ENCODE measurements at regions not wholly inside any gene's neighbourhood (a gene's known extent, or its start where the extent isn't known, plus 50 kb on each side); places are given as distances from the start of the nearest gene placed in this dataset.

DNA sequence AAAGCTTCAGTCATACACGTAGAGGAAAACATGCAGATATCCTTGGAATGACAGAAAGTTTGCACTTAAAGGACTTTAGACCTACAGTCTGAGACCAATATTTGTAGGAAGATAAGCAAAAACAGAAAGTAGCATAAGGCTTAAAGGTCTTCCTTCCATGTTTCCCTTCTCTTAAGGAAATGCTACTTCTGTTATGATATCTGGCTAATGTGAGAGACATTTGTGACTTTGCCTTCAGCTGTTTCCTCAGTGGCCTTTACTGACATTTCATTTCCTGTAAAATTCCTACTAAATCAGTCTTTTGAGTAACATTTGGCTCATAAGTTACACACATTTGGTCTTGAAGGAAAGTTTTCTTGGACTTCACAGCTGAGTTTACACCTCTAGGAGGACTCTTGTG is 713.4 kb downstream of the TBC1D32 start:
- DNase-seq, result no peak

DNA sequence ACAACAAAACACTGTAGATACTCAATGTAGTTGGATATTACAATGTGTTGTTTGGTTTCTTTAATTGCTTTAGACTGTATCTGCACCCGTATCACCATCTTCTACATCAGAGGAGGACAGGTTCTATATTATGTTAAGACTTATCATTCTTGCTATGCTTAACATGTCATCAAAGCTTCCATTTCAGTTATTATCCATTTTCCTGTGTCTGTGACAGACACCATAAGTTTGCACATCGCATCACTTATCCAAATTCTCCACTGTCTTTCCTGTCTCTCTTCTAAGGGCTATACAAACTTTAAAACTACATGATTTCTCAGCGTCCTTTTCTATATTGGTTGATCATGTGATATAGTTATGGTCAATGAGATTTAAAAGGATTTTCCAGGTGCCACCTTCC is 719.0 kb downstream of the TBC1D32 start:
- no peak for DNase-seq

DNA sequence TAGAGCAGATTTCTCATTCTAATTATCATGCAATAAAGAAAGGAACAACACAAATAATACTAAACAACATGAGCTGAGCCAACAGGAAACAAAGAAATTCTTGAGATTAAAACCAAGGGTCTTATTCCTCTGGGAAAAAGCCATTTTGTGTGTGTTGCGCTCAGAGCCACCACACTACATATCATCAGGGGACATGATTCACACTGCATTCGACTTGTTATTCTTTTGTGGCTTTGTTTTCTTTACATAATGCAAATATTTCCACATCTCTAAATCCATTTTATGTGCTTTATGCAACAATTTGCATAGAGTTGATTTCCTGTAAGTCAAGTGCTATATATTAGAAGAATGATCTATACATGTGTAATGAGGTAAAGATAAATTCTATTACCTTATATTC is 719.6 kb downstream of the TBC1D32 start:
- peak; percentile 58 for DNase-seq

DNA sequence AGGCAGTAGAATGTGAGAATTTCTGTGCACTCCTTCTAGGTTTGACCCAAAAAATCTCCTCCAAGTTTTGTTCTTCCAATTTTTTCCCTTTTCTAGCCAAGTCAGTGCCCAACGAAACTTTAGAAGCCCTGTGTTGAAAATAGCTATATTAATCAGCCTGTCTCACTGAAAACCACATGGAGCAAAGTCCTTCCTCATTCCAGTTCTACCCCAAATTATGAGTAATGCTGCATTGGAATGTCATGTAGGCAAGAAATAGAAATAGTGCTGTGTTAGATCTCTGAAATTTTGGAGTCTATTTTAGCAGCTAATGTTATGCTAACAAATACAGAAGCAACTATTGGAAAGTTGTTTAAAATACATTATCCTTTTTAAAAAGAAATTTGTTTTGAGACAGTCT is 725.5 kb downstream of the TBC1D32 start:
- peak; percentile 89 for DNase-seq

DNA sequence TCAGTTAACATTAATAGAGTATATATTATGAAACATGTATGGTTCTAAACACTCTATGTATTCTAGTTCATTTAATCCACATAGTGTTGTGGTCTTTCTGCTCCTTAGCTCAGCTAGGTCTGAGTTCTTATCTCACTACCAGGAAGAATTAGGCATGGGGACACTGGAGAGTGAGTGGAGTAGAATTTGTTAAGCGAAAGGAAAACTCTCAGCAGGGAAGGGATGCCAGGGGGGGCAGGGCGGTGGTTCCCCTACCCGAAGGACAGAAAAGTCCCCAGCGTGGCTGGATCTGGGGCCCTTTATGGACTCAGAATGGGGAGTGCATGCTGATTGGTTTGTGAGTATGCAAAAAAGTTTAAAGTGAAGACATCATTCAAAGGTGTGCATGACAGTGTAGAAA is 727.5 kb downstream of the TBC1D32 start:
- no peak for DNase-seq

DNA sequence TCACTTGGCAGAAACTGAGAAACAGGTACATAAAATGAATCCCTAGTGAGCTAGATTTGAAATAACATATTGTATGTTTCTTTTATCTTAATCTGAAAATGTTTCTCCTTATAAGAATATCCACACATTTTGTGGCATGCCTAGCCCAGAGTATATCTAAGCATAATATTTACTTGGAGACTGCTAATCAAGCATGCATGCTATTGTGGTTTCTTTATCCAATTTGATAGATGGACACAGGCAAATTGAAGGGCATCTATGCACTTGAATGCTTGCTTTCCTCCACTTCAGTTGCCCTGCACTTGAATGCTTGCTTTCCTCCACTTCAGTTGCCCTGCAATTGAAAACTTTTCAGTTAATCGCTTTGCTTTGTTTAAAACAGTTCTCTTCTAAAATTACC is 729.8 kb downstream of the TBC1D32 start:
- peak; percentile 12 for DNase-seq

DNA sequence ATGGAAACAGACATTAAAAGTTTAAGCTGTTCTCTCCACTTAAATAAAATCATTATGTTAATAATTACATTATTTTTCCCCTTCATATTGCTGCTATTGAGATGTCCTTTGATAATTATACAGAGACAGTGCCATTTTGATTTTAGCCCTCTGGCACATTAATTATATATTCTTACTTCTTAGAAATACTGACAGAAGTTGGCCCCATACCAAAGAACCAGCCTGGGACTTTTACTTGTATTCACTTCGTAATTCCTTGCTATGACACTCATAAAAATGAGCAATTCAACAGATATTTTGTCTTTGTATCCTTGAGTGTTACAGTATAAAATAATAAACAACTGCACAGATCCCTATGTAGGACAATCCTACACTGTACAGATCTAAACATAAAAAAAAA is 743.7 kb downstream of the TBC1D32 start:
- DNase-seq, result peak; percentile 28

DNA sequence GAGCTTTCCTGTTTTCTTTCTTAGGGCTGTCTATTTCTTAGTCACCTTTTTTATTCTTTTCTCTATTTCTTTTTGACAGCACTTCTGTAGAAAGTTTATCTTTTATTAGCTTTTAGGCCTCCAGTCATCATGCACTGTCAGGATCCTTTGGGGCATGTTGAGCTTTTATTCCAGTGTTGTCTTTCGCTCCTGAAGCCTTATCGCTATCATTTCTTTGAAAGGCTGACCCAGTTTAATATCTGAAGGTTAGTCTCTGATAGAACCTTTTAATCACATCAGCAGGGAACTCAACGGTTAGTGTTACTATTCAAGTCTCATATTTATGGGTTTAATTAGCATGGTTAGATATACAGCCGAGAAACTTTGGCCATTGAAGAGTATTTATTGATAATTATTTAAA is 745.9 kb downstream of the TBC1D32 start:
- no peak for DNase-seq

DNA sequence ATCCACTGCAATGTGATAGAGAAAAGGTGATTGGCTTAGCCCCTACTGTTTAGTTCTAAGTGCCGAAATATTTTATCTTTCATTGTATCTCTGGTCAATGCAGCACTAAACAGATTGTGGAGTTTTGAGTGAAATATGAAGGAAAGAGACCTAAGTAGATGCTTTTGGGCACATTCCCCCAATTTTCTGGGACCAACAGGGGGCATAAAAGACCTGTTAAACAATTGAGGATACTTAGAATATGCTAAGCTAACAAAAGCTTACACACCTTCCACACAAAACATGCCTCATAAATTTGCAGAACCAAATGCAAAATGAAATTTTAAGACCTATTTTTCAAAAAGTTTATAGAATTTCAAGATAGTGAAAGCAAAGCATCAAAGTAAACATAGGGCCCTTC is 746.9 kb downstream of the TBC1D32 start:
- no peak for DNase-seq

DNA sequence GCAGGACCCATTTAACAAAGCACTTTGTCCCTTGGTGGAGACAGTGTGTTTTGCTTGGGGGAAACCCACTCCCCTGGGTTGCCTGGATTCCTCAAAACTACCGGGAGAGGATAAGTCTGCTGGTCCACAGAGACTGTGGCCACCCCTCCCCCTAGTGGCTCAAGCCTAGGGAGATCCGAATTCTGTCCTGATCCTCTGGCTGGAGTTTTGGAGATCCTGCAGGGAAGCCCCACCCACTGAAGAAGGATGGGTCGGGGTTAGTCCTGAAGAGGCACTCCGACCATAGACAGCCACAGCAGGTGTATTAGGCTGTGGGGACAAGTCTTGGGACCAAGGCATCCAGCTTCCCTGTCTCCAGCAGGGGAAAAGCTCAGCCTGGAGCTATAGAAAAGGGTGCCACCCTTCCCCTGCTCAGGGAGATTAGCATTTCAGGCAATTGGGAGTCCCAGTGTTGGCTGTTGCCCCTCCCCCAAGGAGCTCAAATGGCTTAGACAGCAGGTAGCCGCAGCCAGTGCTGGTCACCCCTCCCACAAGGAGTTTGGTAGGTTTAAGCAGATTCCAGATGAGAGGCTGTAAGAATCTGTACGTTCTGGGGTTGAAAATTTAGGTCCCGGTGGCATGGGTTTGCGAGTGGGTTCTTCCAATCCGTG is 750.0 kb downstream of the TBC1D32 start:
- no peak for DNase-seq

DNA sequence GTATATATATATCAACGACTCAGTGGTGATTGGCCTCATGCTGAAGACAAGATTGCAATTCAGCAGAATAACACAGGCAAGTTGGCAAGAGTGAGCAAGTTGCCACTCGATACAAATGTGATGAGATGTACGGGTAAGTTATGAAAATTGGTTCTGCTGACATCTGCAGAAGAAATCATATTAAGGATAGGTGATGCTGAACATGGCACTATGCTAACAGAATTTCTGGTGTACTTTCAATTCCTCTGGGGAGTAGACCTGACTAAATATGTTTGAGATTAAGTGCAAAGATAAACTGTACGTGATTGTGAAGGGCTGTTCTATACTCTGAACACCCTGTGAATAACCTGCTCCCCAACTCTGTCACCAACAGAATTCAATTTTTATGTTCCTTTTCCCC is 758.2 kb downstream of the TBC1D32 start:
- no peak for DNase-seq

DNA sequence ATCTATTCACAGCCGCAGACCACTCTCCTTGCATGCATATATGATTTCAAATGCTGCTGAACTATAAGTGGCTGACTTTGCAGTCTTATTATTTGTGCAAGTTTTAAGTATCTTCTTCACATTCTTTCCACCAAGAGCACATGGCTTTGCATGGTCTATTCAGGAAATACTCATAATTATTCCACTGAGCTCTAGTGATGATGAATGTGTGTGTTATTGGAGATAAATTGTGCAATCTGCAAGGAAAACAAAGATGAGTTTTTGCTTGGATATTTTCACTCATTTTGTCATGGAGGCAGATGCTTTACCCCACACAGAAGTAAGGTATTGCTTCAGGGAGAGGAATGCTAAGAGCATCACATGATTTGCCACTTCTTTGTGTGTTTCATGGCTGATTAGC is 764.6 kb downstream of the TBC1D32 start:
- peak; percentile 60 for DNase-seq

DNA sequence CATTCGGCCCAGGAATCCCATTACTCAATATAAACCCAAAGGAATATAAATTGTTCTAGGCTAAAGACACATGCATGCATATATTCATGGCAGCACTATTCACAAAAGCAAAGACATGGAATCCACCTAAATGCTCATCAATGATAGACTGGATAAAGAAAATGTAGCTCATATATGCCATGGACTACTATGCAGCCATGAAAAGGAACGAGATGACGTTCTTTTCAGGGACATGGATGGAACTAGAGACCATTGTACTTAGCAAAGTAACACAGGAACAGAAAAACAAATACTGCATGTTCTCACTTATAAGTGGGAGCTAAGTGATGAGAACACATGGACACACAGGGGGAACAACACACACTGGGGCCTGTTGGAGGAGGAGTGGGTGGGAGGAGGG is 769.5 kb downstream of the TBC1D32 start:
- no peak for DNase-seq

DNA sequence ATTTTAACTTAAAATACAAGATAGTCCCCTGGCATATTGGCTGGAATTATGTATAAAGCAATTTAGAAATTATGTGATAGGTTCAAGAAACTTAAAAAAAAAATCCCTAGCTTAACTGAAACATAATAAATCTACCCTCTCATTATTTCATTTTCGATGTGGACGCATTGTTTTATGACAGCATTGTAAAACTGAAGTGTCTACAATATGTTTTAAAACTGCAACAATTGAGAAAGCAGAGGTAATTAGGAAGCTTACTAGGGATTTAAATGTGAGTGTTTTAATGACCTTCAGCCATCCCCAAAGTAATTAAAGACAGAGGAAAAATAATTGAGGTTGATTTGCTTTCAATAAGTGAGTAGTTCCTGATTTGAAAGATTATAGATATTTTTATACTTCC is 776.0 kb downstream of the TBC1D32 start:
- no peak for DNase-seq

DNA sequence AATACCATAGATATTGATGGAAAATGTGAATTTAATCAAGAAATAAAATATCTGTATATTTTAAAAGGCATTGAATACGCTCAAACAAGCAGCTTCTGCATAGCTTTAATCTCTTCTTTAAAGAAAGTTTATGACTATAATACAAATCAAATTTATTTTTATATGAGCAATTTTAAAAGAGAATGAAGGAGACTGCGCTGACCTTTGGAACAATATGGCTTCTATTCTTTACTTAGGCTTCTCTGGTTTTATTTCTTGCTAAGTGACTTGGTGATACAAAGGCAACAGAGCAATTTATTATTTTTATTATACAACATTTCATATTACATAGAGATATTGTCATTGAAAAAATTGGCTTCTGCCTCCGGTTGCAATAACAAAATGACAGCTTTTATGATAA is 776.7 kb downstream of the TBC1D32 start:
- no peak for DNase-seq

DNA sequence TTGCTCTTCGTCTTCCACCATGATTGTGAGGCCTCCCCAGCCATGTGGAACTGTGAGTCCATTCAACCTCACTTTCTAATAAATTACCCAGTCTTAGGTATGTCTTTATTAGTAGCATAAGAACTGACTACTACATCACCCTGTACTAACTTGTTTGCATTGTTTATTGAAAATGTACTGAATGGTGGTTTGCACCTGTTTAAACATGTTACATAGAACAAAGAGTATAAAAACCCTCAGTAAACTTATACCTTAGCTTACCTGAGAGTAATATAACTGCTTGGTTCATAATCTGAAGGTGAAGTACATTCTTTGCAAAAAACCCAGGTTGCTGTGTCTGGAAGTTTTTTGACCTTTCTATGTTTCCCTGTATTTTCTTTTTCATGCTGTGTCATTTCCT is 777.8 kb downstream of the TBC1D32 start:
- DNase-seq, result no peak

DNA sequence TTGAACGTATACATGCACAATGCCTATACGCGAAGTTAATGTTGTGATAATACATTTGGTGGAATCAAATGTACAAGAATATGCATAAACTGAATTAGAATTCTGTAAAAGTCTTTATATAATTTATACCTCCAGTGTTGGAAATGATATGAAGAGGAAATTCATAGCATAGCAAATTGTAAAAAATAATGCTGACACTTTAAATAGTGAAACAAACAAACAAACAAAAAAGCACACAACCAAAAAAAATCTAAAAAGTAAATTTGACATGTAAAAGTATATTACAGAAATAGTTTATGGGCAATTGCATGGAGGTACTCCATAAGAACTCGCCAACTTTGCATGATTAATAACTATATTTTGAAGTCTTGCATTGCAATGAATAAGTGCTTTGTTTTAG is 780.9 kb downstream of the TBC1D32 start:
- DNase-seq, result no peak

DNA sequence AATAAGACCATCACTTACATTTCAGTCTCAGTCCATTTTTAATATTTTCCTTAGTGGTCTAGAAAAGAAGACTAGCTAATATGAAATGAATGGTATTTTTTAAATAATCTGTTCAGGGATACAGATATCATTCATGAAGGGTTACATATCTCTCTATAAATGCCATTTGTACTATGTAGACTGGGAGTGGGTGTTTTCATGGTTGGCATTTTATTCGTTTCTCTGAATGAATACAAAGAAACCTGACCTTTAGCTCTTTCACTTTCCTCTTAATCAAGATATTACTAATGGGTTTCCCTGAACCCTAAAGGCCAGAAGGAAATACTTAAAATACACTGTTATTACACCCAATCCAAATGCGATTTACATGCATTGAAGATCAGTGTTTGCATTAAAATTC is 788.9 kb downstream of the TBC1D32 start:
- no peak for DNase-seq

DNA sequence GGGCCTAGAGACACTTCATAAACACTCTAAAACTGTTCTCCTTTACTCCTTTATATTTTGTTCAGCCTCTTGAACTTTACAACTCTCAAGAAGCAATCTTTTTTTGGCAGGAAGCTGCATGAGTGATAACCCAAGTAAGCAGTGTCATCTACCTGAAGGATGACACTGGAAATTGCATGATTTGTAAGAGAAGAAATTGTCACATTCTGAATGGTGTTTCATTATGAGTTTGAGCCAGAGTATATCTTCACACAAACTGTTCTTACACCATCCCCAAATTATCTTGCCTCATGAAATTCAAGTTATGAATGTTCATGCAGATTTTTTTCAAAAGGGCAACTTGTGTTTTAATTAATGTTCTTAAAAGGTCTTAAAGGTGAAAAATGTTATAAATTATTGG is 799.3 kb downstream of the TBC1D32 start:
- no peak for DNase-seq

DNA sequence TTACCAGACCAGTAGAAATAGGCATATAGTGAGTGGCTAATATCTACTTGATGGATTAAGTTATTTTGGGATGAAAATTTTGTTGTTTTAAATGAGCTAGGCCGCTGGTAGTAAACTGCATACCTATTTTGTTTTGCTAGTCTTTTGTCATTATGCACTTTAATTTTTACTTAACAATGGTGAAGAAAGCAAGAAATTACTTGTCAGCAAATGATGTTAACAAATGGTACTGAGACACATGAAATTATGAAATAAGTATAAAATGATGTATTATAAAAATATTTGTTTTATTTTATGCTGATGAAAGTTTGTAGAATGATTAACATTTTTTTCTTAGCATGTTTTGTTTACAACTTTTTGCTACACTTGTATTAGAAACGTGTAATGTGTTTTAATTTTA is 807.7 kb downstream of the TBC1D32 start:
- no peak for DNase-seq

DNA sequence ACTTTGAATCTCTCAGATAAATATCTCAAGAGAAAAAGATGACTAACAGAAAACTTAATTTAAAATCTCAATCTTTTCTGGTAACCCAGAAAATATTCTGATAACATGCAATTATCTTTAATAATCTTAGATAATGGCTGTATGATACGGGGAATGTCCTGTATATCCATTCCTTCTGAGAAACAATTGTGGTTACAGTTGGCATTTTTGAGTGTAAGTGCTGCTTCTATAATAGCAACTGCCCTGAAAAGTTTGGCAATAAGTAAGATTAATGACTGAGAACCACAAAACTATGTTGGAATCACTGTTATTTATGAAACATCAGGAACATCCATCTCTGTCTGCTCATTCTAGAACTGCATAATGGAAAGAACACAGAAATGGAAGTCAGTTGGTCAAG is 819.7 kb downstream of the TBC1D32 start:
- no peak for DNase-seq

DNA sequence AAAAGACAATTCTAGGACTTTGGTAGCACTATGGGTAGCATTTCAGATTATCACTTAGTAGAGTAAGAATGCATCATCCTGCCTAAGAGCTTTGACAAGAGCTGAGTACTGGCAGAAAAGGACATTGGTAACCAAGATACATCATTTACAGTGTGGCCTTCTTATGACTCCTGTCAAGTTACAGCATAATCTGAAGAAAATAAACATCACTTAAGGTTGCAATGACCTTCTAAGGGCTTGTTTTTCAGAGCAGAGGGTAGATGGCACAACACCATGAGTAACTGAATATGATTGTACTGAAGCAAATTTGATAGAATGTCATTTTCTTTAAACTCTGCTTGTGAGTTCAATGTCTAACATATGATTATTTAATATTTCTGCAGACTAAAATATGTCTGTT is 822.6 kb downstream of the TBC1D32 start:
- DNase-seq, result no peak

DNA sequence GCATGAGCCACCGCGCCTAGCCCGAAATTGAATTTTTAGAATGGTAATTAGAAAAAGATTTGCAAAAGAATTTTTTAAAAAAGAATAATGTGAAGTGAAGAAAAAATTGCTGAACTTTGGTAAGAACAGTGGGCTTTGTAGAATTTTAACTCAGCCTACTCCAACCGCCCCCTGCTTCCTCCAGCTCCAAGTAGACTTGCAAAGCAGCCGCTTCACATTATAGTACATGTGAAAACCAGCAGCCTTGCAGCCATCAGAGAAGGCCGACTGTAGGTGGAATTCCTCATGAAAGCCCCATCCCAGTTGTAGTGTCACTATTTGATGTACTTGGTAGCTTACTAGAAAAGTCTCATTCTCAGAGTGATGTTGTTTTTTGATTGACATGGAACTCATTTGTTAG is 835.6 kb downstream of the TBC1D32 start:
- DNase-seq, result no peak

DNA sequence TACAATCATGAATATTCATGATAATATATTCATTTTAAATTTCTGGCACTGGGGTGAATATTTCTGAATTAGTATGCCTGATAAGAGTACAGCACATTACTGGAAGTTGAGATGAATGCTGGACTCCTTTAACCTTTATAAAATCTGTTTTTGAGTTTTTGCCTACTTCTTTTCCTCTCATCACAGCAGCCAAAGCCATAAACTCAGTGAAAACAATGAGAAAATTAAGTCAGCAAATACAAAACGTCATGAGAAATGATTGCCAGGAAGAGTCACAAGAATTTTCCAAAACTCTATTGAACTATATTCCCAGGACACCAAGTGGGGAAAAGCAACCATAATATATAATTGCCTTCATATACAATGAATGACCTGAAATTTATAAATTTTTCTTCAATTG is 837.6 kb downstream of the TBC1D32 start:
- DNase-seq, result no peak

DNA sequence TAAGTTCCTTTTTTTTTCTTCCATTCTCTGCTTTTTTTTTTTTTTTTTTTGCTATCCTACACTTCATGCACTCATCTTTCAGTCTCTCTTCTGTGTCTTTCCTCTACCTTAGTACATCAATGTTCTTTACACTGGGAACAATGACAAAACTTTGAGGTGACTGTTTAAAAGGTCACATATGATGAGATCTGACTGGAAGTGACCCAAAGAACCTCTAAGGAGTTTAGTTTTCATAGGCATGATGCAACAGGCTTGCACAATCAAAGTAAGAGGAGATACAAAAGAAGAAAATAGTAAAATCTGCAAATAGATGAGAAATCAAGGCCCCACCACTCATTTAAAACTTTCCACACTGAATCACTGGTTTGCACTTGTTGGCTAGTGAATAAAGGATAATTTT is 840.8 kb downstream of the TBC1D32 start:
- no peak for DNase-seq

DNA sequence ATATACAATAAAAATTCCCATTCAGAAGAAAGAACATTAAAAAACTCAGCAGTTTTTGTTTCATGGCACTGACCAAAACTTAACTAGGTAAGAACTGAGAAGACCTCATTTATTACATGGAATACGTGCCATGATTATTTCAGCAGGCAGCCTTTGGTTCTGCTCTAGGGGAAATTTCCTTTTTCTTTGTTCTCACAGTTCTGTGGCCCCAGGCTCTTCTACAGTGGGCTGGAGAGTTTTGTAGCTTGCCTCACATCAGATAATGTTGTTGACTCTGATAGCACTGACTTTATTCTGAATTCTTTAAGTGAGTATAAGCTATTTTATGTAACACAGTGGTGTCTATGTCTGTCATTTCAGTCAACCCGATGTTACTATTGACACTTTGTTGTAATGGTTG is 844.3 kb downstream of the TBC1D32 start:
- DNase-seq, result no peak

Measured in fibroblast of skin of back (primary cell).